CD14-positive monocyte (primary cell): ENCODE measurements at regions not wholly inside any gene's neighbourhood (a gene's known extent, or its start where the extent isn't known, plus 50 kb on each side); places are given as distances from the start of the nearest gene placed in this dataset.

Experiments used
- DNase-seq, 3 donors: peaks; one replicate each; pipeline ENCODE4 v3.0.0-alpha.2; 2011 to 2022
- H2AFZ ChIP-seq: 2 replicates; pipeline ENCODE4 v1.6.0; 2012; ENCODE audit warnings: mild to moderate bottlenecking, low read depth, low read length, inconsistent platforms; ENCODE audit not compliant: insufficient read depth, poor library complexity, severe bottlenecking
- H3K27ac ChIP-seq, 2 donors: 1 replicate in 1 of 2; 2 replicates in 1 of 2; pipeline ENCODE4 v1.5.1; 2012 to 2013; ENCODE audit warnings: low read length in 2 of 2, control low read depth in 1 of 2, inconsistent platforms in 1 of 2, low read depth in 1 of 2, mild to moderate bottlenecking in 1 of 2
- H3K27me3 ChIP-seq, 2 donors: one replicate each; pipeline versions ENCODE4 v1.6.0 to v1.6.1; 2011 to 2013; ENCODE audit warnings: low read length in 2 of 2; ENCODE audit not compliant: control insufficient read depth in 2 of 2, insufficient read depth in 2 of 2
- H3K36me3 ChIP-seq, 2 donors: replicated peaks in 1 of 2; 1 replicate in 1 of 2; 2 replicates in 1 of 2; pipeline versions ENCODE4 v1.5.1 to v1.6.1; 2012 to 2013; ENCODE audit warnings: low read length in 2 of 2, control low read depth in 1 of 2, inconsistent platforms in 1 of 2, mild to moderate bottlenecking in 1 of 2; ENCODE audit not compliant: insufficient read depth in 2 of 2, control insufficient read depth in 1 of 2
- H3K4me1 ChIP-seq, 2 donors: 1 replicate in 1 of 2; 2 replicates in 1 of 2; pipeline versions ENCODE4 v1.5.1 to v1.6.1; 2012 to 2013; ENCODE audit warnings: low read length in 2 of 2, control low read depth in 1 of 2, inconsistent platforms in 1 of 2, mild to moderate bottlenecking in 1 of 2, moderate library complexity in 1 of 2; ENCODE audit not compliant: insufficient read depth in 2 of 2, control insufficient read depth in 1 of 2
- H3K4me2 ChIP-seq: replicated peaks from 2 replicates; pipeline ENCODE3; 2012; ENCODE audit warnings: low read length, moderate library complexity, mild to moderate bottlenecking; ENCODE audit not compliant: poor library complexity, severe bottlenecking; ENCODE audit errors: extremely low read depth
- H3K4me3 ChIP-seq, 3 experiments: fragments of 200-600 bp in 1 of 3; sonication (generic) in 1 of 3; replicated peaks in 1 of 3; 1 replicate in 2 of 3; 2 replicates in 1 of 3; pipeline ENCODE4 v1.5.1; 2011 to 2013; ENCODE audit warnings: low read length in 3 of 3, mild to moderate bottlenecking in 3 of 3, control low read depth in 2 of 3, low read depth in 2 of 3, inconsistent platforms in 1 of 3, moderate library complexity in 1 of 3
- H3K79me2 ChIP-seq: 2 replicates; pipeline ENCODE4 v1.6.0; 2012; ENCODE audit warnings: mild to moderate bottlenecking, control low read depth, inconsistent platforms, low read length, moderate library complexity; ENCODE audit not compliant: insufficient read depth
- H3K9ac ChIP-seq: 2 replicates; pipeline ENCODE4 v1.6.0; 2017; ENCODE audit warnings: low read length, mild to moderate bottlenecking; ENCODE audit not compliant: insufficient read depth, poor library complexity, severe bottlenecking
- H3K9me3 ChIP-seq, 2 donors: replicated peaks in 1 of 2; 1 replicate in 1 of 2; 2 replicates in 1 of 2; pipeline versions ENCODE4 v1.5.1 to v1.6.1; 2012 to 2013; ENCODE audit warnings: low read length in 2 of 2, control low read depth in 1 of 2; ENCODE audit not compliant: control insufficient read depth in 1 of 2, insufficient read depth in 1 of 2
- H4K20me1 ChIP-seq: 2 replicates; pipeline ENCODE4 v1.6.0; 2012; ENCODE audit warnings: mild to moderate bottlenecking, low read length, control low read depth, moderate library complexity; ENCODE audit not compliant: insufficient read depth
- H3K27ac Mint-ChIP-seq, 7 donors: one replicate each; pipeline ENCODE4 v1.8.0; 2020; ENCODE audit warnings: mild to moderate bottlenecking in 7 of 7, mixed read lengths in 7 of 7, moderate library complexity in 6 of 7, inconsistent platforms in 2 of 7
- H3K27me3 Mint-ChIP-seq, 3 donors: one replicate each; pipeline ENCODE4 v1.8.0; 2021 to 2022; ENCODE audit warnings: low read depth in 3 of 3, mild to moderate bottlenecking in 3 of 3, mixed read lengths in 3 of 3, moderate library complexity in 3 of 3, inconsistent platforms in 1 of 3
- H3K36me3 Mint-ChIP-seq, 2 donors: one replicate each; pipeline ENCODE4 v1.8.0; 2020; ENCODE audit warnings: mixed read lengths in 2 of 2, inconsistent platforms in 1 of 2, mild to moderate bottlenecking in 1 of 2
- H3K4me1 Mint-ChIP-seq: one replicate; pipeline ENCODE4 v1.8.0; 2020; ENCODE audit warnings: mild to moderate bottlenecking, mixed read lengths
- H3K4me3 Mint-ChIP-seq, 2 donors: one replicate each; pipeline ENCODE4 v1.8.0; 2020; ENCODE audit warnings: mild to moderate bottlenecking in 2 of 2, mixed read lengths in 2 of 2, moderate library complexity in 1 of 2
- H3K9me3 Mint-ChIP-seq, 7 donors: one replicate each; pipeline ENCODE4 v1.8.0; 2020 to 2022; ENCODE audit warnings: mixed read lengths in 7 of 7, mild to moderate bottlenecking in 6 of 7, moderate library complexity in 6 of 7, inconsistent platforms in 2 of 7
- CTCF ChIP-seq: fragments of 200-600 bp; IDR thresholded peaks from one replicate; pipeline ENCODE4 v1.8.0; 2022; ENCODE audit warnings: antibody characterized with exemption, mild to moderate bottlenecking
- WGBS: methylation state at CpG from one replicate; pipeline ENCODE4 v1.1.5; 2013; ENCODE audit warnings: missing lambda C conversion rate; ENCODE audit not compliant: insufficient coverage; 5-methylcytosine and 5-hydroxymethylcytosine counted together
- intact Hi-C, 2 donors: fragments of 100-400 bp; cut with micrococcal nuclease; formaldehyde crosslinking; loops; one replicate each; pipeline versions ENCODE4 v1.15.0 to v1.15.1; 2023

GRCh38 chr2:175793648-175794047, 208.4 kb downstream of the LNPK start:
- Mint-ChIP-seq H3K9me3 (peaks cover 19 to 31% (median 22%) of the 10 kb centered on the region in 7 donors), H3K4me3 (no peak overlapping the region), H3K4me1 (no peaks in the 10 kb centered on the region), H3K27me3 (peaks cover 0 to 2% (median 1%) of the 10 kb centered on the region in 3 donors), H3K36me3 (no peaks in the 10 kb centered on the region), H3K27ac (no peak overlapping the region)
- H3K27ac ChIP-seq = no peak overlapping the region
- no peaks in the 10 kb centered on the region for H3K36me3 ChIP-seq
- no peaks in the 10 kb centered on the region for H3K4me1 ChIP-seq
- H3K27me3 ChIP-seq = no peaks in the 10 kb centered on the region
- WGBS = no CpG with 5 or more reads among the region's 3 CpGs
- no peak overlapping the region for H2AFZ ChIP-seq
- no peak for TF ChIP-seq CTCF
- H4K20me1 ChIP-seq = no peaks in the 10 kb centered on the region
- H3K9ac ChIP-seq = no peak overlapping the region
- intact Hi-C loops = no loop called here
- DNase-seq = no peak
- H3K4me2 ChIP-seq = no peak overlapping the region
- H3K9me3 ChIP-seq = peaks cover 19 to 27% of the 10 kb centered on the region in 2 donors
- no peaks in the 10 kb centered on the region for H3K79me2 ChIP-seq
- H3K4me3 ChIP-seq = no peak overlapping the region

DNA sequence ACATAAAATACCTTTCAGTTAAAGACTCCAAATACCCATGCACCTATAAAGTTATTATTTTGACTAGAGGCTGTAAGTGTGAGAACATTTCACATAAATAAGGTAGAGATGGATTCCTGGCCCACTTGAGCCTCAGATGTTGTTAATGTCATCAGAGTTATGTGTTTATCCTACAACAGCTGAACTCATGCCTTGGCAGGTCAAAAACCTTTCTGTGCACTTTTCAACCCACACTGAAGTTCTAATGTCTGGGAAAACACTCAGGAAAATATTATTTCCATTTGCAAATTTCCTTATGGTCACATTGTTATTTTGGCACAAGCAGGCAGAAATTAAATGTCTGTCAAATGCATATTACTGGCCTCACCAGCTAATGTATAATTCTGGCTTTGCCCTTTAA, 209.2 kb downstream of the LNPK start:
- Histone ChIP-seq H3K27me3 (no peaks in the 10 kb centered on the region), H2AFZ (no peak overlapping the region), H3K4me1 (no peaks in the 10 kb centered on the region), H3K79me2 (no peaks in the 10 kb centered on the region), H3K4me2 (no peak overlapping the region), H3K27ac (no peak overlapping the region), H3K9ac (no peak overlapping the region), H3K9me3 (peaks cover 19 to 27% of the 10 kb centered on the region in 2 donors), H4K20me1 (no peaks in the 10 kb centered on the region), H3K36me3 (no peaks in the 10 kb centered on the region), H3K4me3 (no peak overlapping the region)
- Mint-ChIP-seq H3K27ac (no peak overlapping the region), H3K4me3 (no peak overlapping the region), H3K27me3 (peaks cover 0 to 2% (median 1%) of the 10 kb centered on the region in 3 donors), H3K9me3 (peaks cover 19 to 26% (median 22%) of the 10 kb centered on the region in 7 donors), H3K36me3 (no peaks in the 10 kb centered on the region), H3K4me1 (no peaks in the 10 kb centered on the region)
- intact Hi-C loops = no loop called here
- no peak for TF ChIP-seq CTCF
- DNase-seq = no peak
